ENCODE measurements at regions not wholly inside any gene's neighbourhood (a gene's known extent, or its start where the extent isn't known, plus 50 kb on each side); places are given as distances from the start of the nearest gene placed in this dataset.
"Not testable (repeated sequence)": the region's sequence is repeated elsewhere in the genome, so short reads cannot be mapped to it uniquely, and the experiment has no call there.

GRCh38 chr12:86950043-86950442 is 693.9 kb upstream of the MGAT4C start:
- CTCF ChIA-PET: no interaction called here
- Histone ChIP-seq H3K4me3 (ENCODE audit: low read depth, low read length) (no peak overlapping the region), H3K27ac (ENCODE audit: extremely low read depth, low read depth, low read length) (no peak overlapping the region), H3K9me3 (ENCODE audit: control insufficient read depth, insufficient read depth, low read depth, low read length) (no peaks in the 10 kb centered on the region), H3K36me3 (ENCODE audit: control insufficient read depth in 2 of 2, insufficient read depth in 1 of 2, low read length in 2 of 2) (no peaks in the 10 kb centered on the region), H3K4me1 (ENCODE audit: control insufficient read depth, insufficient read depth, low read length) (no peaks in the 10 kb centered on the region)
- POLR2A ChIA-PET: no interaction called here
- TF ChIP-seq, protein P1, sequence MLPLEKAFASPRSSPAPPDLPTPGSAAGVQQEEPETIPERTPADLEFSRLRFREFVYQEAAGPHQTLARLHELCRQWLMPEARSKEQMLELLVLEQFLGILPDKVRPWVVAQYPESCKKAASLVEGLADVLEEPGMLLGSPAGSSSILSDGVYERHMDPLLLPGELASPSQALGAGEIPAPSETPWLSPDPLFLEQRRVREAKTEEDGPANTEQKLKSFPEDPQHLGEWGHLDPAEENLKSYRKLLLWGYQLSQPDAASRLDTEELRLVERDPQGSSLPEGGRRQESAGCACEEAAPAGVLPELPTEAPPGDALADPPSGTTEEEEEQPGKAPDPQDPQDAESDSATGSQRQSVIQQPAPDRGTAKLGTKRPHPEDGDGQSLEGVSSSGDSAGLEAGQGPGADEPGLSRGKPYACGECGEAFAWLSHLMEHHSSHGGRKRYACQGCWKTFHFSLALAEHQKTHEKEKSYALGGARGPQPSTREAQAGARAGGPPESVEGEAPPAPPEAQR (tag by site-specific recombination; IDR thresholded peaks at IDR 0.05): no peak
- no peak for TF ChIP-seq ZNF560 (tag by site-specific recombination; IDR thresholded peaks at IDR 0.05; ENCODE audit: borderline replicate concordance)
- no peak for TF ChIP-seq ZNF292 (tag by site-specific recombination; IDR thresholded peaks at IDR 0.05; ENCODE audit: borderline replicate concordance, low read depth)
- no peak for TF ChIP-seq KLF8 (tag by site-specific recombination; IDR thresholded peaks at IDR 0.05)
- no peak for TF ChIP-seq ZNF37A (tag by site-specific recombination; IDR thresholded peaks at IDR 0.05)
- TF ChIP-seq ZNF776 (tag by site-specific recombination; IDR thresholded peaks at IDR 0.05; ENCODE audit: borderline replicate concordance): no peak
- peak; percentile 67 for TF ChIP-seq PRDM1 (tag by site-specific recombination; IDR thresholded peaks at IDR 0.05)
- TF ChIP-seq ZNF114 (tag by site-specific recombination; IDR thresholded peaks at IDR 0.05): no peak

DNA sequence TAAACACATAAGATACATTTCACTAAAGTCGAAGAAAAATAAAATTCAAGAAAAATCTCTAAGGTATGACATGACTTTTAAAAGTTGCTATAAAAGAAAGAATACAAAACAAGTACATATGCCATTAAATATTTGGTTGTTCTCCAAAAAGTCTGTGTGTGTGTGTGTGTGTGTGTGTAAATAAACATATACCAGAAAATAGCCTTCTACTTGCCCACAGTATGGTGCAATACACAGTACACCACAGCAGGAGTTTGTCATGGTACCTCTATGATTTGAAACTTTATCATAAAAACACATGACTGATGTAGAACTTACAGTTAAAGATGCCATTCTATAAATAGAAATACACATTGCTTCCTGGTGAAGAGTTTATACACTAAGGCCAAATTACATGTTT is 692.7 kb upstream of the MGAT4C start:
- POLR2A ChIA-PET: no interaction called here
- Histone ChIP-seq H3K27ac (ENCODE audit: extremely low read depth, low read depth, low read length) (no peak overlapping the region), H3K36me3 (ENCODE audit: control insufficient read depth in 2 of 2, insufficient read depth in 1 of 2, low read length in 2 of 2) (no peaks in the 10 kb centered on the region), H3K4me3 (ENCODE audit: low read depth, low read length) (no peak overlapping the region), H3K9me3 (ENCODE audit: control insufficient read depth, insufficient read depth, low read depth, low read length) (no peaks in the 10 kb centered on the region), H3K4me1 (ENCODE audit: control insufficient read depth, insufficient read depth, low read length) (no peaks in the 10 kb centered on the region)
- CTCF ChIA-PET: no interaction called here
- TF ChIP-seq ZNF776 (tag by site-specific recombination; IDR thresholded peaks at IDR 0.05; ENCODE audit: borderline replicate concordance) (no peak), ZNF600 (tag by site-specific recombination; IDR thresholded peaks at IDR 0.05) (no peak), ZNF843 (tag by site-specific recombination; IDR thresholded peaks at IDR 0.05) (no peak), ZNF423 (tag by site-specific recombination; IDR thresholded peaks at IDR 0.05) (no peak), ZFP69B (tag by site-specific recombination; IDR thresholded peaks at IDR 0.05) (no peak)
- TF ChIP-seq, protein P1 (tag by site-specific recombination; IDR thresholded peaks at IDR 0.05): no peak
- TF ChIP-seq, protein P2, sequence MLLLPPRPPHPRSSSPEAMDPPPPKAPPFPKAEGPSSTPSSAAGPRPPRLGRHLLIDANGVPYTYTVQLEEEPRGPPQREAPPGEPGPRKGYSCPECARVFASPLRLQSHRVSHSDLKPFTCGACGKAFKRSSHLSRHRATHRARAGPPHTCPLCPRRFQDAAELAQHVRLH (tag by site-specific recombination; IDR thresholded peaks at IDR 0.05): no peak

- H3K4me1 ChIP-seq (ENCODE audit: control insufficient read depth, insufficient read depth, low read length): no peaks in the 10 kb centered on the region
- no peaks in the 10 kb centered on the region for H3K36me3 ChIP-seq (ENCODE audit: control insufficient read depth in 2 of 2, insufficient read depth in 1 of 2, low read length in 2 of 2)
- POLR2A ChIA-PET: no interaction called here
- TF ChIP-seq KLF7 (tag by site-specific recombination; IDR thresholded peaks at IDR 0.05; ENCODE audit: borderline replicate concordance) (no peak), ZNF133 (tag by site-specific recombination; IDR thresholded peaks at IDR 0.05) (no peak), ZNF621 (tag by site-specific recombination; IDR thresholded peaks at IDR 0.05) (no peak), KLF1 (tag by site-specific recombination; IDR thresholded peaks at IDR 0.05) (no peak), ZNF155 (tag by site-specific recombination; IDR thresholded peaks at IDR 0.05) (no peak), ZNF544 (tag by site-specific recombination; IDR thresholded peaks at IDR 0.05) (no peak), ZNF2 (tag by site-specific recombination; IDR thresholded peaks at IDR 0.05) (no peak), TRIM28 (IDR thresholded peaks at IDR 0.05; ENCODE audit: borderline replicate concordance, low read length) (no peak), ZNF501 (tag by site-specific recombination; IDR thresholded peaks at IDR 0.05) (no peak), ZNF571 (tag by site-specific recombination; IDR thresholded peaks at IDR 0.05) (no peak)
- CTCF ChIA-PET: no interaction called here
- no peak overlapping the region for H3K4me3 ChIP-seq (ENCODE audit: low read depth, low read length)
- no peaks in the 10 kb centered on the region for H3K9me3 ChIP-seq (ENCODE audit: control insufficient read depth, insufficient read depth, low read depth, low read length)
- no peak overlapping the region for H3K27ac ChIP-seq (ENCODE audit: extremely low read depth, low read depth, low read length)
Observed at GRCh38 chr12:86945685-86946196, 689.5 kb upstream of the MGAT4C start.

GRCh38 chr12:86944197-86944819 is 688.1 kb upstream of the MGAT4C start:
- H3K4me3 ChIP-seq (ENCODE audit: low read depth, low read length); H3K27ac ChIP-seq (ENCODE audit: extremely low read depth, low read depth, low read length); POLR2A ChIA-PET; H3K36me3 ChIP-seq (ENCODE audit: control insufficient read depth in 2 of 2, insufficient read depth in 1 of 2, low read length in 2 of 2); CTCF ChIA-PET; H3K9me3 ChIP-seq (ENCODE audit: control insufficient read depth, insufficient read depth, low read depth, low read length); H3K4me1 ChIP-seq (ENCODE audit: control insufficient read depth, insufficient read depth, low read length): not testable (repeated sequence)
